HG03045 (cell line): ENCODE measurements at regions not wholly inside any gene's neighbourhood (a gene's known extent, or its start where the extent isn't known, plus 50 kb on each side); places are given as distances from the start of the nearest gene placed in this dataset.
"Not testable (repeated sequence)": the region's sequence is repeated elsewhere in the genome, so short reads cannot be mapped to it uniquely, and the experiment has no call there.

Experiments
- ATAC-seq: cut with Tn5 transposase; IDR thresholded peaks from one replicate; pipeline ENCODE4 v1.9.1; 2021; ENCODE audit warnings: mild to moderate bottlenecking, moderate library complexity; ENCODE audit not compliant: unreplicated experiment

DNA sequence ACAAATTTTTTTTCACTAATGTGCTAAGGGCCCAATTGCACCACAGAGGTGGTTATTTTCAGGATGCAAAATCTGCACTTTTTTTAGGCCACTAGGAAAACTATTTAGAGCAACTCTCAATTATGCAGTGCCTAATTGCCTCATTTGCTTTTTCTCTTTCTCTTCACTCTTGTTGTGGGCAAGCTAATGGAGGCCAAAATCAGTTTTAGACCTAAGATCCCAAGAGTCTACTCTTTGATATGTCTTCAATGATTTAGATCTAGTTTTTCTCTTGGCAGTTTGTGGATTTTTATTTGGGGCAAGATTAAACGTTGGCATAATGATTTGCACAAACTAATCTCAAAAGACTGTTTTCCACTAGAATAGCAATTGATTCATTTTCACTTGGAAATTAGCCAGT lies 1996.9 kb downstream of the LRRC4C start:
- ATAC-seq, result no peak

DNA sequence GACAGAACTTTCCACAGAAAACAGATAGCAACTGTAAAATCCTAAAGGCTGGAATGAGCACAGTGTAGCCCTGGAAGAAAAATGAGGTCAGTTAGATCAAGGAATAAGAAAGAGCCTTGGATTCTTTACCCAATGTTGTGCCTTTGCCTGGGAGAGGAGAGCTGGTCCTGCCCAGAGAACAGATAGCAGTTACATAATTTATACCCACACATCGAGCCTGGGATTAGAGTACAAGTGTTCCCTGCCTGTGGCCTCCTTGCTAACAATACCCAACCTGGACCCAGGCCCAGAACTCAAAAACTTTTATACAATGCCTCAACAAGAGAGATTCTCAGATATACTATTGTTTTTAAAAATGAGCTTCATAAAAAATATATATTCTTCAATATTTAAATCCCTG lies 1998.4 kb downstream of the LRRC4C start:
- no peak for ATAC-seq

GRCh38 chr11:39459606-39460005 lies 1999.8 kb downstream of the LRRC4C start:
- ATAC-seq, result no peak

DNA sequence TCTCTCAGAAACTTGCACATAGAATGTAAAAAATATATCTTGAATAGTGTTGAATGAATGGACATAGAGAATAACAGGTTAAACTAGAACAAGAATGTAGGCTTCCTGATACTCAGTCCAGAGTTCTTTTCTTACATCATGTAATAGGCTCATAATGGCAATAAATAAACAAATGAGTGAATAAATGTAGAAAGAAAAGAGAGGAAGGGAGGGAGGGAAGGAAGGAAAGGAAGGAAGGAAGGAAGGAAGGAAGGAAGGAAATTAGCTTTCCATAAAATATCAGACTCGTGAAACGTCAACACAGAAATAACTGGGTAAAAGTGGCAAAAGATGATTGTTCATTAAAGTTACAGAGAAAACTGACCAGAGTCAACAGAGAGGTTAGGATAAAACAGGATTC lies 2001.0 kb downstream of the LRRC4C start:
- ATAC-seq, result no peak

- ATAC-seq, result no peak
Measured at GRCh38 chr11:39443424-39444022, 2015.9 kb downstream of the LRRC4C start.

DNA sequence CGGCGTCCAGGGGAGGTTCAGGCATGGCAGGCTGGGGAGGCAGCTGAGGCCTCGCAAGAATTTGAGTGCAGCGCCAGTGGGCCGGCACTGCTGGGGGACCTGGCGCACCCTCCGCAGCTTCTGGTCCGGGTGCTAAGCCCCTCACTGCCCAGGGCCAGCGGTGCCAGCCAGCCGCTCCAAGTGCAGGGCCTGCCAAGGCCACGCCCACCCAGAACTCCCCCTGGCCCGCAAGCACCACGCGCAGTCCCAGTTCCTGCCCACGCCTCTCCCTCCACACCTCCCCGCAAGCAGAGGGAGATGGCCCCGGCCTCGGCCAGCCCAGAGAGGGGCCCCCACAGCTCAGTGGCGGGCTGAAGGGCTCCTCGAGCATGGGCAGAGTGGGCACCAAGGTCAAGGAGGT lies 2017.3 kb downstream of the LRRC4C start:
- ATAC-seq, result no peak

DNA sequence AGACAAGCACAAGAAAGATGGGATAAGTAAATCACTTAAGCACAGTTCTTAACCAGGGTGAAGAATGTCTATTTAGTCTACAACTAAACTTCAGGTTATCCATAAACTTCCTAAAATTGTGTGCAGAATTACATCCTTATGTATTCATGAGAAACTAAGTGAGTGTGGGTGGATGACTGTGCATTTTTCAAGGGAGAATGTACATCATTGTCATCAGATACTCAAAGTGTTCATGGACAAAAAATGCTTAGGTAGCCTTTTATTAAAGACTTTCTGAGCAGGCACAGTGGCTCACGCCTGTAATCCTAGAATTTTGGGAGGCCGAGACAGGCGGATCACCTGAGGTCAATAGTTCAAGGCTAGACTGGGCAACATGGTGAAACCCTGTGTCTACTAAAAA lies 2023.8 kb downstream of the LRRC4C start:
- ATAC-seq, result no peak

DNA sequence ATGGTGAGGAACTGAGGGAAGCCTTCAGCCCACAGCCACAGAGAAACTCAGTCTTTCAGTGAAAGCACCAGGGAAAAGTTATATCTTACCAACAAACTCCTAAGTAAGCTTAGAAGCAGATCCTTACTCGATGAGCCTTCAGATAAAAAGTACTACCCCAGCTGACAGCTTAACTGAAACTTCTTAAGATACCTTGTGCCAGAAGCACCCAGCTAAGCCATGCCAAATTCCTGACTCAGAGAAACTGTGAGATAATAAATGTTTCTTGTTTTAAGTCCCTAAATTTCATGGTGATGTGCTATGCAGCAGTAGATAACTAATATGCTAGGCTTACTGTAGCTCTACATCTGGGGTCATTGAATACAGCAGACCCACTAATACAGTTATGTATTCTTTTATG lies 2025.0 kb downstream of the LRRC4C start:
- ATAC-seq, result no peak

- no peak for ATAC-seq
Measured at GRCh38 chr11:39432929-39433328, 2026.5 kb downstream of the LRRC4C start.

- ATAC-seq, result no peak
Measured at GRCh38 chr11:39425226-39425625, 2034.2 kb downstream of the LRRC4C start.

- ATAC-seq, result no peak
Measured at GRCh38 chr11:39412117-39412516, 2047.3 kb downstream of the LRRC4C start.

DNA sequence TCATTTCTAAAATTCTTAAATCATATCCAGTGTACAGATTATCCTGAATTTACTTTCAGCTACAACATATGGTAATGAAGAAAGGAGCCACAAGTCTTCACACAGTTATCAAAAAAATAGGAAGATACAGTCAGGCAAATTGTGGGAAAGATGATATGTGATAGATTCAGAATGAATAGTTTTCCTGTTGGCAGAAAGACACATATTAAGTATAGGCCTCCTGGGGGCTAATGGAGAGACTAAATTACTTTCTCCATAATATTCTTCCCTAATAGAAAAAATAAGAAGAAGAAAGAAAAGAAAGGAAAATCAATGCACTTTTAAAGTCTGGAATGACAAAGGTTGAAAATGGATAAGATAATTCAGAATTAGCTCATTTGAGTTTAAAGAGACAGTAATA lies 2073.5 kb downstream of the LRRC4C start:
- ATAC-seq, result no peak

DNA sequence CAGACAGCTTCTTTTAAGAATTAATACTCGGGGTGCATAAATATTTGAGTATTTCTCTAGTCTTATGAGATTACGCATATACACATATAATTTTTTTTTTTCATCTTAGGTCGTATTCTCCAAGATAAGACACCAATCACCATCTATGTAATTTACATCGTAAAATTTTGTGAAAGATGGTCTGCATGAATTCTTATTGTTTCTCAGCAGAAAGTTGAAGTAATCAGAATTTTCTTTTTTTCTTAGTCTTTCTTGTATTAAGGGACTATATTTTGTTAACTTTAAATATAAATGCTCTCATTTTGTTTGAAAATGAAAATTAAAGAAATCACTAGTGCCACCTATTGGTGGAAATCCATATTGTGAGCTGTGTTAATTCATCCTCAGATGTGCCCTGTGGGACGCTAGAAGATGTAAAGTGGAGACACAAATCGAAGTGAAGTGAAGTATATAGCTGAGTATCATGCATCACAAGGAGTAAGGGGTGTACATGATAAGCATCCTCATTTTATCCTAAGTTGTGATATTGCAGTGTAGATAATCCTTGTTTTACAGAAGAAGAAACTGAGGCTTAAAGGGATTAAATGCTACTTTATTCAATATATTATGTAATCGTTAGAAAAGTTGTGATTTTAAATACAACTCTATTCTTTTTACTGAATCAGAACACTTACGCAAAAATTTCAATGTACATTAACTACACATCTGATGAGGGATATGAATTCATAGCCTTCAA lies 2084.3 kb downstream of the LRRC4C start:
- no peak for ATAC-seq

GRCh38 chr11:39367534-39367933 lies 2091.9 kb downstream of the LRRC4C start:
- no peak for ATAC-seq

GRCh38 chr11:39365809-39366436 lies 2093.5 kb downstream of the LRRC4C start:
- ATAC-seq, result no peak

DNA sequence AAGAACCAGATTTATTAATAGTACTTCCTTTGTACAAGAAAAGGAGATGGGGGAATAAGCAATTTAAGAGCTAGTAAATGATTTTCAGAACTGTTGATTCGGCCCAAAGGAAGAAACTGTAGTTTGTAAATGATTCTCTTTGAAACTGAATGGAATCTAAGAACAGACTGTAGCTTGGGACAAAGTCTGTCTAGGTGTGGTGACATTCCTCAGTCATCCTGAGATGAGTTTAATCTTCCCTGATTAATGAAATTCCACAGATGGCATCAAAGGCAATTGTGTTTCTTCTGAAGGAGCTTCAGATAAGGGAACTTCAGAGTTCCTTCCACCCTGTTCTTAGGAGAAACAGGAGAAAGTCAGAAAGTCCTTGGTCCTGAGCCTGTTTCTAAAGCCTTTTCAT lies 2095.9 kb downstream of the LRRC4C start:
- no peak for ATAC-seq

DNA sequence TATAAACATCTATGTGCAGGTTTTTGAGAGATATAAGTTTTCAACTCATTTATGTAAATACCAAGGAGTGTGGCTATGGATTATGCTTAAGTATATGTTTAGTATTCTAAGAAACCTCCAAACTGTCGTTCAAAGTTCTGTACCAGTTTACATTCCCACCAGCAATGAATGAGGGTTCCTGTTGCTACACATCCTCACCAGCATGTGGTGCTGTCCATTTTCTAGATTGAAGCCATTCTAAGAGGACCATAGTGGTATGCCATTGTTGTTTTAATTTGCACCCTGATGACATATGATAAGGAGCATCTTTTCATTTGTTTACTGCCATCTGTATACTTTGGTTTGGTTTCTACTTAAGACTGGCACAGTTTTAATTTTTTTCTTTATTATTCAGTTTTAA lies 2097.9 kb downstream of the LRRC4C start:
- no peak for ATAC-seq

DNA sequence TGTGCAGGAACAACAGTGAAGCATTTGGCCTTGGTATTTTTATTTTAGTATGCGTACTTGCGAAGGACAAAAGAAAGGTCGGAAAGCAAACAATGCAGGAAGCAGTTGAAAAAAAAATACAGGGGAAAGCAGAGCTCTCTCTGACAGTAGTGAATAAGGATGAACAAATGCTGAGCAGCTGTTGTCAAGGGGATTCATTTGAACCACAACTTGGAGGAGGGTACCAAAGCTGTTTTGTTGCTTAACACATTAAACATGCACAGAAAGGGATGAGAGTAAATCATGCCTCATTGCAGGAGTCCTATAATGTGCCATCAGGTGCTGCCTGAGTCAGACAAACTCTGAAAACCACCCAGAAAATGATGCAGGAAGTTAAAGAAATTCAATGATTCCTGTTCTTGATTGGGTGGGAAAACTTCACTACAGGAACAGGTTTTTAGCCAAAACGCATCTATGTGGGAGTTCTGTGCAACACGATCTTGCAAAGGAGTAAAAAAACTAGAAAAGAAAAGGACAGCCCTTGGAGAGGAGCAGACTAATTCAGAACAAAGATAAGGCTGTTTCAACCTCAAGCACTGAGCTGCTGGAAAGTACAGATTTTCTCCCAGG lies 2113.5 kb downstream of the LRRC4C start:
- no peak for ATAC-seq

- no peak for ATAC-seq
Measured at GRCh38 chr11:39341461-39341860, 2118.0 kb downstream of the LRRC4C start.

DNA sequence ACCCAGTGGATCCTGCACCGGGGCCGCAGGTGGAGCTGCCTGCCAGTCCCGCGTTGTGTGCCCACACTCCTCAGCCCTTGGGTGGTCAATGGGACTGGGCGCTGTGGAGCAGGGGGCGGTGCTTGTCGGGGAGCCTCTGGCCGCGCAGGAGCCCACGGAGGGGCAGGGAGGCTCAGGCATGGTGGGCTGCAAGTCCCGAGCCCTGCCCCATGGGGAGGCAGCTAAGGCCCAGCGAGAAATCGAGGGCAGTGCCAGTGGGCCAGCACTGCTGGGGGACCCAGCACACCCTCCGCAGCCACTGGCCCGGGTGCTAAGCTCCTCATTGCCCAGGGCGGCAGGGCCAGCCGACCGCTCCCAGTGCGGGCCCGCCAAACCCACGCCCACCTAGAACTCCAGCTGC lies 2126.4 kb downstream of the LRRC4C start:
- ATAC-seq, result not testable (repeated sequence)

DNA sequence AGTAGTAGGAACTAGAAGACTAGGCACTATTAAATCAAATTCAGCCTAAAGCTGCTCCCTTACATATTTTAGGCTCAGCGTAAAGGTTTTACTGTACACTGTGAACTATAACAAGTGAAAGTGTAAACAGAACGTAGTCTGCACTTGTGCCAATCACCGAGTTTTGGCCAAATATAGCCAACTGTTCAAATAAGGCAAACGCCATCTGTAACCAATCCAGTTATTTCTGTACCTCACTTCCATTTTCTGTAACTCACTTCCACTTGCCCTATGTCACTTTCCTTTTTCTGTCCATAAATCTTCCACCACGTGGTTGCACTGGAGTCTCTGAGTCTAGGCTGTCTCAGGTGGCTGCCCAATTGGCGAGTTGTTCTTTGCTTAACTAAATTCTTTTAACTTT lies 2132.2 kb downstream of the LRRC4C start:
- no peak for ATAC-seq

- not testable (repeated sequence) for ATAC-seq
Measured at GRCh38 chr11:39311888-39312287, 2147.6 kb downstream of the LRRC4C start.
